ENCODE measurements at regions not wholly inside any gene's neighbourhood (a gene's known extent, or its start where the extent isn't known, plus 50 kb on each side); places are given as distances from the start of the nearest gene placed in this dataset.

- no peaks in the 10 kb centered on the region for H3K36me3 Mint-ChIP-seq (ENCODE audit: insufficient read depth in 1 of 3, low read depth in 3 of 3)
- H3K9ac ChIP-seq (ENCODE audit: extremely low read depth, insufficient read length, low read length): no peak overlapping the region
- no CpG with 5 or more reads among the region's 6 CpGs for WGBS (ENCODE audit: extremely low coverage, insufficient read length, low lambda C conversion rate)
- no peak overlapping the region for H3K4ac ChIP-seq (ENCODE audit: low read depth, low read length)
- no peak overlapping the region for H2BK15ac ChIP-seq (ENCODE audit: low read depth, low read length)
- no peak overlapping the region for H3K56ac ChIP-seq (ENCODE audit: insufficient read length, low read depth, low read length)
- no peak overlapping the region for H2BK120ac ChIP-seq (ENCODE audit: low read depth, low read length, poor library complexity, severe bottlenecking)
- H3K4me2 ChIP-seq (ENCODE audit: insufficient read depth, insufficient read length, low read length): no peak overlapping the region
- no peak overlapping the region for H3K27ac ChIP-seq (ENCODE audit: insufficient read length, low read depth, low read length)
- H3K14ac ChIP-seq (ENCODE audit: insufficient read depth, low read length): no peak overlapping the region
- H3K9me3 Mint-ChIP-seq: no peaks in the 10 kb centered on the region
- no peaks in the 10 kb centered on the region for H3K27me3 Mint-ChIP-seq (ENCODE audit: low read depth)
- H3K23ac ChIP-seq (ENCODE audit: insufficient read length, low read depth, low read length): no peak overlapping the region
- H2AFZ ChIP-seq (ENCODE audit: low read length): no peak overlapping the region
- H3K9me3 ChIP-seq (ENCODE audit: control insufficient read depth, low read depth, low read length): no peaks in the 10 kb centered on the region
- no peak overlapping the region for H3T11ph ChIP-seq (ENCODE audit: low read length)
- no peak overlapping the region for H2BK12ac ChIP-seq (ENCODE audit: insufficient read length, low read depth, low read length)
- H2AK5ac ChIP-seq (ENCODE audit: insufficient read length, low read length): no peak overlapping the region
- no peaks in the 10 kb centered on the region for H3K23me2 ChIP-seq (ENCODE audit: insufficient read length, low read depth, low read length, poor library complexity, severe bottlenecking)
- H3K27me3 ChIP-seq (ENCODE audit: insufficient read depth, low read length): no peaks in the 10 kb centered on the region
- no peak overlapping the region for H4K8ac ChIP-seq (replicated peaks; ENCODE audit: insufficient read length, low read depth, low read length)
- no peak overlapping the region for H3K27ac Mint-ChIP-seq
- H4K5ac ChIP-seq (ENCODE audit: insufficient read length, low read depth, low read length): no peak overlapping the region
- H2BK5ac ChIP-seq (ENCODE audit: insufficient read length, low read length): no peak overlapping the region
- no peaks in the 10 kb centered on the region for H3K79me2 ChIP-seq (ENCODE audit: insufficient read depth, low read length)
- peaks cover 11 to 13% of the 10 kb centered on the region in 2 experiments; a peak in 3 of 4 replicates for H3K4me1 Mint-ChIP-seq
- peaks cover 2% of the 10 kb centered on the region; the same call in 1 of the 2 replicates for H3K4me1 ChIP-seq (ENCODE audit: insufficient read depth, low read length)
- no peak overlapping the region for H3K4me3 Mint-ChIP-seq
- no peak for DNase-seq
- no peaks in the 10 kb centered on the region for H3K79me1 ChIP-seq (ENCODE audit: insufficient read depth, low read depth, low read length, poor library complexity, severe bottlenecking)
- H3K18ac ChIP-seq (ENCODE audit: insufficient read length, low read depth, low read length): no peak overlapping the region
- no peak overlapping the region for H2BK20ac ChIP-seq (ENCODE audit: low read depth, low read length, poor library complexity, severe bottlenecking)
- H4K91ac ChIP-seq (ENCODE audit: insufficient read length, low read depth, low read length): no peak overlapping the region
- H4K20me1 ChIP-seq (ENCODE audit: control insufficient read depth, insufficient read depth, insufficient read length): no peaks in the 10 kb centered on the region
- no peak for TF ChIP-seq CTCF (conservative IDR thresholded peaks at IDR 0.05)
Observed at GRCh38 chrX:7216981-7217587, 69.1 kb upstream of the PUDP start.

Data from H9 (cell line).